Breast epithelium (tissue), 3 donors: ENCODE measurements at regions not wholly inside any gene's neighbourhood (a gene's known extent, or its start where the extent isn't known, plus 50 kb on each side); places are given as distances from the start of the nearest gene placed in this dataset.

ENCODE experiments used
- POLR2A ChIP-seq: fragments of 450-650 bp; IDR thresholded peaks from one replicate; pipeline ENCODE4 v1.6.1; 2016; ENCODE audit warnings: antibody characterized with exemption, mild to moderate bottlenecking, moderate library complexity
- POLR2AphosphoS5 ChIP-seq, 3 donors: sonication (generic); formaldehyde crosslinking; IDR thresholded peaks; one replicate each; pipeline ENCODE4 v1.6.1; 2017; ENCODE audit warnings: antibody characterized with exemption in 3 of 3
- TF ChIP-seq, protein P1 (sequence below), 3 donors: fragments of 450-650 bp; IDR thresholded peaks; one replicate each; pipeline ENCODE4 v1.5.1; 2016 to 2017; ENCODE audit warnings: antibody characterized with exemption in 3 of 3, mild to moderate bottlenecking in 3 of 3, moderate library complexity in 3 of 3

DNA sequence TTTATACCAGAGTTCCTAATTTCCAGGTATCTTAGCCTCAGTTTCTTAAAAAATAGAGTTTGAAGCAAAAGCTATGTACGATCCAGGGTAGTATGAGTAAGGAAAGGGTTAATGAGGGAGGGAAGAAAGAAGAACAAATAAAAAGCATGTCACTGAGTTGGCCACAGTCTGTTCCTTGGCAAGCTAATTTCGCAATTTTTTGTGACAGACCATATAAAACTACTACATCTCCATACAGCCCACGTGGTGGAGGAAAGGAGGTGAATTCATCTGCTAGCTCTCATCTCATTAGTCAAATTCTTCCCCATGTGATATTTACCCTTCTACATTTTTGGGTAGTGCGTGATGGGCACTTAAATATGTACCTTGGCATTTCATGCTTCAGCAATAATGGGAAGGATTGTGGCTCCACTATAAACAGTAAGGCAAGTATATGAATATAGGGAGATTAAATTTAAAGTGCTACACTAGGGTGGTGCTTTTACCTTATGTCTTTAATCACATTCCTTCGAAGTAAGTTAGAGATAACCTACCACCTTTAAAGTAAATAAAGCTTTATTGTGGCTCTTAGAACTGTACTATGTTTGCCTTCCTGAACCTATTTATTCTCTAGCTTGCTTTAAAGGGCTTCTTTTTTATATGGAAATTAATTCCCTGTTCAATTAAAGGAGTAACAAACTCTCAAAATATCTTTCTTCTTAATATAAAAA is 102.1 kb upstream of the VAMP7 start:
- TF ChIP-seq, protein P1, sequence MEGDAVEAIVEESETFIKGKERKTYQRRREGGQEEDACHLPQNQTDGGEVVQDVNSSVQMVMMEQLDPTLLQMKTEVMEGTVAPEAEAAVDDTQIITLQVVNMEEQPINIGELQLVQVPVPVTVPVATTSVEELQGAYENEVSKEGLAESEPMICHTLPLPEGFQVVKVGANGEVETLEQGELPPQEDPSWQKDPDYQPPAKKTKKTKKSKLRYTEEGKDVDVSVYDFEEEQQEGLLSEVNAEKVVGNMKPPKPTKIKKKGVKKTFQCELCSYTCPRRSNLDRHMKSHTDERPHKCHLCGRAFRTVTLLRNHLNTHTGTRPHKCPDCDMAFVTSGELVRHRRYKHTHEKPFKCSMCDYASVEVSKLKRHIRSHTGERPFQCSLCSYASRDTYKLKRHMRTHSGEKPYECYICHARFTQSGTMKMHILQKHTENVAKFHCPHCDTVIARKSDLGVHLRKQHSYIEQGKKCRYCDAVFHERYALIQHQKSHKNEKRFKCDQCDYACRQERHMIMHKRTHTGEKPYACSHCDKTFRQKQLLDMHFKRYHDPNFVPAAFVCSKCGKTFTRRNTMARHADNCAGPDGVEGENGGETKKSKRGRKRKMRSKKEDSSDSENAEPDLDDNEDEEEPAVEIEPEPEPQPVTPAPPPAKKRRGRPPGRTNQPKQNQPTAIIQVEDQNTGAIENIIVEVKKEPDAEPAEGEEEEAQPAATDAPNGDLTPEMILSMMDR (IDR thresholded peaks at IDR 0.05) = no peak
- TF ChIP-seq POLR2A (no peak), POLR2AphosphoS5 (IDR thresholded peaks at IDR 0.05) (no peak)
